CD4-positive, alpha-beta T cell treated with Interleukin-15 for 1 hour (primary cell): ENCODE measurements at regions not wholly inside any gene's neighbourhood (a gene's known extent, or its start where the extent isn't known, plus 50 kb on each side); places are given as distances from the start of the nearest gene placed in this dataset.
"Not testable (repeated sequence)": the region's sequence is repeated elsewhere in the genome, so short reads cannot be mapped to it uniquely, and the experiment has no call there.

Source experiments
- DNase-seq: peaks from one replicate; pipeline ENCODE4 v3.0.0-alpha.2; 2020

DNA sequence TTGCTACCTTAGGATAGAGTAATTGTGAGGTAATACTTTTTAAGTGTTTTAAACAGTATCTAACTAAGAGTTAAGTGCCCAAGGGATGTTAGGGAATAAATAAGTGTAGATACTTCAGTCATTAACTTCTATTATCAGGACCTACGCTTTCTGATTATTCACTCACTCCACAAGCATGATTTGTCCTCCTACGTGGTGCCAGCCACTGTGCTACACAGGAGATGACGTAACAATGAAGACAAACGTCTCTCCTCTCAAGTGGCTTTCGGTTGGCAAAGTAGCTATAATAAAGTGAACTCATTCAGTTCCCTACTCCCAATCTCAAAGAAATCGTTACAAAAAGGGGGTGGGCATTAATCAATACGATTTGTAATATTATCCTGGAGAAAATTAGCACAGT is 100.9 kb upstream of the SETBP1 start:
- DNase-seq, result no peak

DNA sequence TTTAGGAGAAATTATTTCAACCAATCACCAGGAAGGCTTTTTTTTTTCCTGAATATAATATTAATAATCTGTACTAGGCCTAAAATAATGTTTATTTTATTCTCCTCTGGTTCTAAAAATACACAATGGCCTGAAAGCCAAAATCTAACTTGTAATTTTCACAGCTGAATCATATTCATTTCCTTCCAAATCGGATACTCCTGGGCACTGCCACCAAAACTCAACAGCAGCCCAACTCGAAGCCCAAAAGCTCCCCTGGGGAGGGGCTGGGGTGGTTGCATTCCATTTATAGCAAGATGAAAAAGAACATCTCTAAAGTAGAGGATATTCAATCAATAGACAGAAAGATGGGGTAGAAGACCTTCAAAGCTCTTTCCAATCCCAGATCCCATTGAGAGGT is 100.5 kb upstream of the SETBP1 start:
- no peak for DNase-seq

DNA sequence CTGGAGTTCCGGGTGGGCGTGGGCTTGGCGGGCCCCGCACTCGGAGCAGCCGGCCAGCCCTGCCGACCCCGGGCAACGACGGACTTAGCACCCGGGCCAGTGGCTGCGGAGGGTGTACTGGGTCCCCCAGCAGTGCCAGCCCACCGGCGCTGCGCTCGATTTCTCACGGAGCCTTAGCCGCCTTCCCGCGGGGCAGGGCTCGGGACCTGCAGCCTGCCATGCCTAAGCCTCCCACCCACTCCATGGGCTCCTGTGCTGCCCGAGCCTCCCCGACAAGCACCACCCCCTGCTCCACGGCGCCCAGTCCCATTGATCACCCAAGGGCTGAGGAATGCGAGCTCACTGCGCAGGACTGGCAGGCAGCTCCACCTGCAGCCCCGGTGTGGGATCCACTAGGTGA is 99.9 kb upstream of the SETBP1 start:
- not testable (repeated sequence) for DNase-seq

DNA sequence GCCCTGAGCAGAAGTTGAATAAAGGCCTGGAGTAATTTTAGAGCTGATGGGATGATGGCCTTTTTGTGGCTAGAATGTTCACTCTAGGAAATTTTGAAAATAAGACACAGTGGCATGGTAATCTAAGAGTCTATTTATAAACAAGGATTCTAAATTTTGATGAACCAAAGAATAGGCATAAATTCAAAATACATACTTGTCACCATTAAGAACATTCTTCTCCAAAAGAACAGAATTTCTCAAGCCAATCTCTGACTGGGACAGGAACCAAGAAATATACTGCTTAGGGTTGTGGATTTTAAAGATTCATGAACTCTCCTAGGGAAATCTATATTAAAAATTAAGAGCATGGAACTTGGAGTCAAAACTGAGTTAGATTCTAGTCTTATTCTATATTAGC is 98.2 kb upstream of the SETBP1 start:
- no peak for DNase-seq

DNA sequence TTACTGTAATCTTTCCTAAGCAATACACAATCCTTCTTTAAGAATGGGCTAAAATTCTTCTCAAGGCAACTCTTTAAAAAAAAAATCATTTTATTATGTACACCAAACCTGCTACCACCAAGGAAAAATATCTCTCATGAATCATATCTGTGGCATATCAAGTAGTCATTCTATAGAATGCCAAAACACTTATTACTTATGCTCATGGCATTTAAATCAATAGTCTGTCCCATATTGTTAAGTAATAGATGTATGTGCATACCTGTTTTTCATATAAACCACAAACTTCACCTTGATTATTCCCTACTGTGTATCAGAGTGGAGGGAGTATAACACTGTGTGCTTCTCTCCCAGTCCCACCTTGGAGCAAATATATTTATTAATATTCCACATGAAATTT is 95.8 kb upstream of the SETBP1 start:
- DNase-seq, result no peak

DNA sequence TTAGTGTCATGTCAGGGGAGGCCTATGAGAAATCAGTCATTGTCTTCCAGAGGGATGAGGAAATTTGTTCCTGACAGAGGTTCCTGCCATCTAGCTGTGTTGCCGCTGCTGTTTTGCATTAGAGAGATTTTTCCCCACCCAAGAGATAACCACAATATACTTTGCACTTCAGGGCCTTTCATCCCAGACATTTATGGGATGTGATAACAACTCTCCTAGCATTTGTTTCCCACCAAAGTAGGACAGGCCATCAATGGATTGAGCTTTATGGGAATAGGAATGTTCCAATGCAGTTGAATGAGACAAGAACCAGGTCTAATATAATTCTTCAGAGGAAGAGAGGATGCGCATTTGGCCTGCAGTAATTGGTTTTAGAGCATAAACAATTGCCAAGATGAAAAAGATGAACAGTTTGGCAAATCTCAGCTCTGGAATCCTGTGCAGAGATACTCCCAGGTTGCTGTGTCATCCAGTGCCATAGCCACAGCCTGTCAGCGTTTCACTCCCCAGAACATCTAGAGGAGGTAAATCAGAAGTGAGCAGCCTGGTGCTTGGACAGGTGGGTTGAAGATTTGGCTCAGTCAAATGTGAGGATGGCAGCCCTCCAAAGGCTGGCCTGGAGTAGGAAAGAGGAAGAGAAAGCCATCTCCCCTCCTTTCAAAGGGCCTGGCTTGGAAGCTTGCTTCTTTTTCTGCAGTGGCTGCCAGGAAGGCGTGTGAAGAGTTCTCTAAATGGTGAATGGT is 93.7 kb upstream of the SETBP1 start:
- no peak for DNase-seq

DNA sequence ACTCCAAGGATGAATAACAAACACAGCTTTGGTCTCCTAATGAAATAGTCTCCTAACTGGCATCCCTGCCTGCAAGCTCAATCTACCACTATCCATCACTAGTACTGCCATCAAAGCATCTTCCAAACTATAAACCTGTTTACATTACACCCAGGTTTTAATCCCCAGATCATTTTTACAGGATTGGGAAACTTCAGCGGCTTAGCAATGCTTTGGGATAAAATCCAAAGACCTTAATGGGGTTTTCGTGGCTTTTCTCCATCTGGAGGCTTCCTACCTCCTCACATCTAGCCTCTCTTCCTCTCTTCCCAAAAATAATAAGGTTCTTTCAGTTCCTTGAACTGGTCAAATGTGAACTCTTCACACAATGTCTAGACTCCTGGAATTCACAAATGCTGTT is 92.2 kb upstream of the SETBP1 start:
- DNase-seq, result no peak

DNA sequence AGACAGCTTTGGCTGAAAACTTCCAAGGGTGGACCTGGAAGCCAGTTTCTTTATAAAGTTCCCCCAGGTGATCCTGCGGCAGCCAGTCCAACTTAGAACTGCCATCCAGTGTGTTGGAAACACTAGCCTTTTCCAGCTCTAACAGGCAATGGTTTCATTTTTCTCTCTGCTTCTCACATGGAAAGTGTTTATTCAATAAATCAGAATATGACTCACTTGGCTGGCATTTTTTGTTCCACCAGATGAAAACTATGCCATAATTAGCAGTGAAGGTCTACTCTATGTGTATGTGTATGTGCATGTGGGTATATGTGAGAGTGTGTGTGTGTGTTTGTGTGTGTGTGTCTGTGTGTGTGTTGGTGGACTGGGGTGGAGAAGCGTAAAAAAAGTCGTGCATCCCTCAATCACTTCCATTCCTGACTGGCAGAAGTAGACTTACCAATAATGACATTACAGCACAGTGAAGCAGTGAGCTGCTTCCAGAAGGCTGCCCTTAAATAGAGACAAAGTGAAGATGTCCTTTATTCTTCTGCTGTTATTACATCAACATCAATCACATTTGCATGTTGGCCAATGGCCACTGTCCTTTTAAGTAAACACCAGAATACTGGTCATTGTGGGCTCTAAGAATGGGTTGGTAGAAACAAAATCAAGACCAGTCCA is 90.9 kb upstream of the SETBP1 start:
- DNase-seq, result no peak

DNA sequence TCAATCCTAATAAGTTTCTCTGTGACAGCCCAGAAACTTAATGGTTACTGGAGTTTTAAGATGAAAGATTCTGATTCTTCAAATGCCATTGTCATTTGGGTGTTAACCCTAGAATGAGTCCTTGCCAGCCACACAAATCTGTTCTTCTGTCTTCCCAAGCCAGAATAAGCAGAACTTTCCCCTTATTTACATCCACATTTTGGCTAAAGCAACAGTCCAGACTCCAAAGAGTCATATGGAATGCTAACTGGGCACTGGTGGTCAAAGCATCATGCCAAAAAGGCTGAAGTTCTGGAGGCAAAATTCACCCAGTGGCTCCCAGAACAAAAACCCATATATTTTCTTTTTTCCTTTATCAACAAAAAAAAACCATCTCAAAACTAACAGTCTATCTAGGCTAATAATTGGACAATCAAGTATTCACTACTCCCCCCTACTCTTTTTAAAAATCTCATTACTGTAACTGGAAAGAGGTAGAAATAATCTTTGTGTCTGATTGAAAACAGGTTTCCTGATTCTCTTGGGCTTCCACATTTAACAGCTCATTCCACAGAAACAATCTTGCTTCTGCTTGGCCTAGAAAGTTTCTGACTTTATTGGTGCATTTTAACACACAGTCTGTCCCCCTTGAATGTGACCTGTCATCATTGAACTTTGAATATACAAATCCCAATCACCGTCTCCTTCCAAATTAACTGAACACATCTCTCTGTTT is 89.6 kb upstream of the SETBP1 start:
- DNase-seq, result no peak

DNA sequence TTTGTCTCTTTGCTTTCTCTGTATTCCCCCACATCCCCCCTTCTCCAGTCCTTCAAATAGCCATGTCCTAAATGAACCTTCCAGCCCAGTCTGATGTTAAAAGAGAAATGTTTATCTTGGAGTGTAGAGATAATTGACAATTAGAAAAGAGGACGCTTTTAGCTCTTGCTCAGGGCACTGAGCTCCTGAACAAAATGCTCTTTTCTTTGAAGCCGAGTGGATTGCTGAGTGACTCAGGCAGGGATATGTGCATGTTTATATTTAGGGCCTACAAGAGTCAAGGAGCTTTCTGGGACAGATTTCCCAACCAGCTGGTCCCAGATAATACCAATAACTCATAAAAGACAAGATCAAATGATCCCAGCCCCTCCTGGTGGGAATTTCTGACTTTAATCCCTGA is 88.0 kb upstream of the SETBP1 start:
- DNase-seq, result no peak

DNA sequence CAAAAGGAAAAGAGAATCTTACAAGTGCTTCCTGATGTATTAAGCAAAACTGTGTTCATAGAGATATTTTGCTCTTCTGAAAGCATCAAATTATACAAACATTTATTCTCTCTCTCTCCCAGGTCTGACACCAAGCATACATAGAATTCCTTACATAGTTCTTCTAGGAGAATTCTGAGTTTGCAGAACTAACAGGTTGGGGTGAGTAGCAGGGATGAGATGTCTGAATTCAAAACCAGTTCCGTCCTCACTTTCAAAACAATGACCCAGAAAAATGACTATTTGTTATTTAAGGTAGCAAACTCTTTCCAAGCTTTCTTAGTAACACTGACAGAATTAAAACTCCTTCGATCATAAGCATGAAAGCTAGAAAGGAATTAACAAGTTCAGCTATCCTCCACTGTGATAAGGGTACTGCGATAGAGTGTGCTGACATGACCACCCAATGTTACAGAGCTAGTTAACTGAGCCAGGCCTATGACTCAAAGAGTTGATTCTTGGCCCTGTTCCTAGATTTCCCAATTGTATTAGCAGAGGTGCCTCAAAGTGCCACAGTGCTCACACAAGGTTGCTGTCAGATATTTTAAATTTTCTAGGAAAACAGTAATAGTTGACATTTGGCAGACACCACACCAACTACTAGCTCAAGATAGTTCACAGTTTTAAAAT is 85.8 kb upstream of the SETBP1 start:
- DNase-seq, result no peak

DNA sequence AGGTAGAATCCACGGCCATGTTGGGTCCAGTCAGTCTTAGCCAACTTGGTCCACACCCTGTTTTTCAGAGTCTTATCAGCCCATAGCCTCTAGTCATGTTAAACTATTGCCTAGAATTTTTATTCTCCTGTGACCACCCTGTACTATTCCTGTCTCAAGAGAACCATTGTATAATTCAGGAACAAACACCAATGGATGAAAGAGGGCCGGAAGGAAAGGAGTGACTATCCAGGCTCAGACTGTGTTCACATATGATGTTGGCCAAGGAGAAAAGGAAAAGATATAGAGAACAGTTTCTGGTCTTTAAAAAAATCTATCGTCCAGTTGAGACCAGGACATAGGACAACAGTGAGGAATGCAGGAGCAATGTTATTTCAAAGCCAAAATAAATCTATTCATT is 82.9 kb upstream of the SETBP1 start:
- no peak for DNase-seq

DNA sequence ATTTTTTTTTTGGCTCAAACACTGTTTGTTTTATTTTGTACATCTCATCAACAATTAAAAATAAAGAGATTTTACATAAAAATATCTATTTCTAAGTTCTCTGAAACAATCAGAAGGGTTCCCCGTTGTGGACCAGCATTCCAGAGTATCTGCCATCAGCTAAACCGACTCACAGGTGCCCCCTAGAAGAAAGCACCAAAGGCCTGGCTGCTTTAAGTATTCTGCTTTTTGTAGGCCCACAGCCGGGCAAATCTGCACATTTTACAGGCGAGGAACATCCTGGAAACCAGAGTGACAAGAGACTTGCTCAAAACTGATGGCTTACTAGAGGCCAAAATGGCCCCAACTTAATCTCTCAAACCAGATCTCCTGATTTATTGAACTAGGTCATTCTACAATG is 82.2 kb upstream of the SETBP1 start:
- no peak for DNase-seq

DNA sequence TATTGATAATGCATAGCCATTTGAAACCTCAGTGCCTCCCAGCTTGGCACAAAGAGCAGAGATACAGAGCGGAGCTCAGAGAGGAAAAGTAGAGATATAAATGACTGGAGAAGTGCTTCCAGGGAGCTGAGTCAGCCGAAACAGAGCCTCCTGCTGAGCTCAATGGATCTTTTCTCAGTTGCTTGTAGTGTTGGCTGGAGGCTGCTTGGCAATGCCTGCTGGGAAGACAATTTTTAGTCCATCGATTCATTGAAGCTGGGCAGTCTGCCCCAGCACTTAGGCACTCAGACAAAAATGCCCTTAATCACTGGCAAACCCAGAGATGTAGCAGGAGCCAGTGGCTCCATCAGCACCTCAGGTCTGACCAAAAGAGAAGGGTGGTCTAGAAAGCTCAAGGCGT is 81.3 kb upstream of the SETBP1 start:
- no peak for DNase-seq

DNA sequence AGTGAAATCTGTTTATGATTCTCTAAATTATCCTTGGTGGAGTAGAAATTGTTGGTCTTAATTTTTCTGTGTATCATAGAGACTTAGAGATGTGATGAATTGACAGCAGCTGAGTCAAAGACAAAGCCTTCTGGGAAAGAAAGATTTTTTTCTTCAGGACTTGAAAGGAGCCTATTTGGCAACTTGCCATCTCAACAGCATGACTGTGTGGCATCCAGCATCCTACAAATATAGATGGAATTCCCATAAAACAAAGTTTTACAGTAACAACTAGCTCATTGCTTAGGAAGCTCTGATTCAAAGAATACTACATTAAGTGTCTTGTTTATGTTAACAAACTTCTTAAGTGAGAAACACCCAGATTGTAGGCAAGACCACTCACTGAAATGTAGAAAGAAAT is 79.2 kb upstream of the SETBP1 start:
- no peak for DNase-seq

DNA sequence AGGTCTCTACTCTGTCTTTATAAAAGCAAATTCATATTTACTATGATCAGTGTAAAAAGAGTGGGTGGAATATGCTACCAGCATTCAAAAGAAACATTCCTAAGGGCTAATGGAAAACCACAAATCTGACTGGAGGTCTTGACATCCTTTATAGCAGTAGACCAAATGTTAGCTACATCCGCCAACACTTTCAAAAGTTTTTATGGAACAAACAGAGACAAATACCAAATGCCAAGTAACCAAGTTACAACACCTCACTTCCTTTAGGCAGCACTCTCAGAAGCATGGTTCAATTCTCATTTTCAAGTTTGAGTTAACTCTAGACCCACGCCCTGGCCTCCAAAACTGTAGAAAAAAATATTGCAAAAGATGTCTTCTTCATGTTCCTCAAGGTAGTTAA is 78.3 kb upstream of the SETBP1 start:
- DNase-seq, result no peak

DNA sequence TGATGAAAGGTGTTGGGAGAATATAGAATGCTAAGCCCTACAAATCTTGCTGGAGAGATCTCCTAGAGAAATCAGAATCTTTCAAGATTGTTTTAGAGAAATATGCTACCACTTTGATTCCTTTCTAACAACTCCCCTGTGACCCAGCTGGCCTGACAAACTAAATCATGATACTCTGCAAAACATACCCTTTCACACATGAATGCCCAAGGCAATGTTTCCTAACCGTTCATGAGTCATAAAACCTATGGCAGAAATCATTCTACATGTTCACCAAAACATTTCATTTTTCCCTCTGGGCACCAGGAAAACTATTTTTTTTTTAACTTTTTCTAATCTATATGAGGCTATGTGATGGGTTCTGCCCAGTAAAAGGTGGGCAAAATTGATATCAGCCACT is 77.8 kb upstream of the SETBP1 start:
- no peak for DNase-seq

DNA sequence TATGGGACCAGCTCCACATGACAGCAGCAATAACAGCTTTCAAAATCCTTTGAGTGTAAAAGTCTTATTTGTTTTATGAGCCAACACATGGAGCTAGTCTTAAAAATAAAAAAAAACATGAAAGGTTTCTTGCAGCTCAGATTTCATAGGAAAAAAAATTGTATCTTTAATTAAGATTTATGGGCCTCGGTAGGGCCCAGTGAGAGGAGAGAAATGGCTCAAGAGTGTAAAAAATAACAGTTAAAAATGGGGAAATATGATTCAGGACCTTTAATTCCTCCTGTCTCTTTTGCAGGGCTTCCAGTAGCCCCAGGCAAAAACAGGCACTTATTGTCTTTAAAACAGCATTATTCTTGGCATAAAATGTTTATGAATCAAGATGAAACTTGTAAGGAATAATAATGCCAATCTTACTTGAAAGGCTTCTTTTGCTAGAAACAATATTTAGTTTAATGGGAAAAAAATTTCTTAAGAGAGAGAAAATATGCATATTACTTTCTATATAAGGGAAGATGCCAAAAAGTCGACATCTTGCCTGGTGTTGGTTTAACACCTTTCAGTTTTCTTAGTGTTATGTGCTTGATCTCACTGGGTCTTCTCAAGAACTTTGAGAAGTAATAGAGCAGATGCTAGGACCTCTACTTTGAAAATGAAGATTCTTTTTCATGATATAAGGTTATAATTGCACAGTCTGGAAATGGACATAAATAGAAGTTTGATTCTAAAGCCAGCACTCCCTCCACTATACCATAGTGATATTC is 71.3 kb upstream of the SETBP1 start:
- DNase-seq, result no peak

DNA sequence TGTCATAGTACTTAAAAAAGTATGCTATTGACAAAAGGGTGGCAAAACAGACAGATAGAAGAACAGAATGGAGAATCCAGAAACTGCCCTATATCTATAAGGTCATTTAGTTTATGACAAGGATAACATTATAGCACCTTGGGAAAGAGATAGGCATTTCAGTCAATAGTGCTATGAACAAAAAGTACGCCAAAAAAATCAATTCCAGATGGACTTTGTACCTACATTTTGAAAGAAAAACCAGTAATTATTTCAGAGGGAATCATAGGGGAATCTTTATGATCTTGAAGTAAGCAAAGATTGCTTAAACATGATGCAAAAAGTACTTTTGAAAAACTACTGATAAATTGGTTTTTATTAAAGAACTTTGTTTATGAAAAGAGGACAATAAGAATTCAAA is 59.9 kb upstream of the SETBP1 start:
- DNase-seq, result no peak

DNA sequence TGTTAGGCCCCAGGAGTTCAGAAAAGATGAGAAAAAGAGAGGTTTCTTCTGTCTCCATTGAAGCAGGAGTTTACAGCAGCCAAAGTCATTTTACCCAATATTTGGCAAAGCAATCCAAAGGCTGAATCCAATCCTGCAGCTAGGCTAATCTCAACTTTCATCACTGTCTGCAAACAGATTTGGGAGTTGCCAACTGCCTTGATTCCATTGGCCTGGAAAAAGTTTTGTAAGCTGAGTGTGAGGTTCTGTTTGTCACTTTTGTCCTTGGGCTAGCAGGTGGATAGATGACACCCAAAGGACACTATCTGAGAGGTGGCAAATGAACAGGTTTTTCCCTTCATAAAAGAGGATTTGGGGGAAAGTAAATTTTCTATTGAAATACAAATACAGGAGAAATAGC is 56.6 kb upstream of the SETBP1 start:
- DNase-seq, result no peak

DNA sequence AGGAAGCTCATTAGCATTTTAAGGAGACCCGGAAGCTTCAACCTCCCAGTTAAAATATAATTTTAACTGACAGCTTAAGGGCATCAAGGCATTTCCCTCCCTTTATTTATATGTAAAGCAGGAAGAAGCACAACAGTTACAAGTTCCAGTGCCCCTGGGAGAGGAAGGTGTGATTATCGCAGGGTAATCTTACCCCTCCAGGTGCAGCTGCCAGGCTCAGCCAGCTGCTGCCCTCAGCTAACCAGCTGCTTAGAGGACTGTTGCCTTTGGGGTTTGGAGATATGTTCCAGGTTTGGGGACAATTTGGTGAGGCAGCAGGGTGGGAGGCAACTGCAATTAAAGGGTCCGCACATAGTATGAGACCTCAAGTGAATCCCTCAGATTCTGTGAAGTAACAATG is 55.3 kb upstream of the SETBP1 start:
- DNase-seq, result no peak

DNA sequence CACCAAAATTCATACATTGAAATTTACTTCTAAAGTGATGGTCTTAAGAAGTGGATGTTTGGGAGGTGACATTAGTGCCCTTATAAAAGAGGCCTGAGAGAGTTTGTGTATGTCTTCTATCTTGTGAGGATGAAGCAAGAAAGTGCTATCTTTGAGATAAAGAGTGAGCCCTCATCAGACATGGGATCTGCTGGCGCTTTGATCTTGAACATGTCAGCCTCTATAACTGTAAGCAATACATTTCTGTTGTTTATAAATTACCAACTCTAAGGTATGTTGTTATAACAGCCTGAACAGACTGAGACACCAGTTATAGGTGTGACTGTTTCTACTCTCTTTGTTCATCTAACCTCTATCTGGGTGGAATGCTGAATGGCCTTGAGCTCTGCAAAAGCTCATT is 54.5 kb upstream of the SETBP1 start:
- DNase-seq, result no peak

DNA sequence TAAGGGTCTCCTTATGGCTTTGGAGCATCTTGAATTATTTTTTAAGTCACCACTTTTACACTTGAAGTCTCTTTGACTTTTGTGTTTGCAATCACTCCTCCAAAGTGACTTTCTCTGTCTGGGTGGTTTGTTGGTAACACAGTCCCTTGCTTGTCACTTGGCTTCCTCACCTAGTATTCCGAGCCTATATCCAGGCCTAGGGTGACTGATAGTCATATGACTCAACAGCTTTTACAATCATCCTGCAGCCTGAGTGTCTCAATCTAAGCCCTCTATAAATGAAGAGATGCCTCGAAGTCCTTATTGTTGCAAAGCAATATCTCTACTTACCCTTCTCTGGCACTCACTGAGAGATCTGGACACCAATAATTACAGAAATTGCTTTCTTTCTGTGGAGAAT is 53.9 kb upstream of the SETBP1 start:
- DNase-seq, result no peak
